ENCODE measurements at regions not wholly inside any gene's neighbourhood (a gene's known extent, or its start where the extent isn't known, plus 50 kb on each side); places are given as distances from the start of the nearest gene placed in this dataset.

GRCh38 chr21:38097789-38098188 lies 159.0 kb upstream of the KCNJ15 start:
- TF ChIP-seq PHF8 (IDR thresholded peaks at IDR 0.05; ENCODE audit: borderline replicate concordance, low read depth) (no peak), BHLHE40 (IDR thresholded peaks at IDR 0.05; ENCODE audit: low read depth, low read length) (no peak), FOSL2 (IDR thresholded peaks at IDR 0.05) (no peak), FOSL2 (CRISPR knock-in tag; IDR thresholded peaks at IDR 0.05) (no peak), CTCF (IDR thresholded peaks at IDR 0.05) (no peak), EP300 (IDR thresholded peaks at IDR 0.05) (no peak), MAX (IDR thresholded peaks at IDR 0.05) (no peak), CEBPB (IDR thresholded peaks at IDR 0.05) (no peak), USF2 (IDR thresholded peaks at IDR 0.05) (no peak), NFE2L2 (conservative IDR thresholded peaks at IDR 0.05; ENCODE audit: low read length) (no peak)

Measured in A549 (cell line).